IMR-90 (cell line): ENCODE measurements at regions not wholly inside any gene's neighbourhood (a gene's known extent, or its start where the extent isn't known, plus 50 kb on each side); places are given as distances from the start of the nearest gene placed in this dataset.

Experiments used
- ATAC-seq: fragments of 200-7000 bp; cut with Tn5 transposase; 2 replicates; pipeline ENCODE4 v1.9.1; 2020; ENCODE audit warnings: low read depth, mild to moderate bottlenecking, moderate library complexity
- BruUV-seq: library from RNA; stranded (reverse); fragments of 400-500 nt; replicated peaks from 2 replicates; lab custom pipeline; 2021; lab: Mats Ljungman, UMichigan
- CTCF ChIA-PET: fragments of 300-600 bp; formaldehyde crosslinking; extraction: SDS; loops from one replicate; lab custom pipeline; 2021; ENCODE audit warnings: antibody characterized with exemption; lab: Yijun Ruan, JAX
- POLR2A ChIA-PET: fragments of 300-600 bp; sonication (Branson Sonifier 250); formaldehyde crosslinking; loops from one replicate; lab custom pipeline; 2022; ENCODE audit warnings: antibody characterized with exemption; ENCODE audit not compliant: unreplicated experiment; lab: Charles Lee
- DNase-seq: peaks from one replicate; pipeline ENCODE4 v3.0.0; 2013
- H2AFZ ChIP-seq: replicated peaks from 2 replicates; pipeline ENCODE3; 2013; ENCODE audit warnings: low read length, mild to moderate bottlenecking; ENCODE audit not compliant: poor library complexity
- H2AK5ac ChIP-seq: 2 replicates; pipeline ENCODE4 v1.6.1; 2013; ENCODE audit warnings: low read depth, low read length, inconsistent platforms
- H2AK9ac ChIP-seq: replicated peaks from 2 replicates; pipeline ENCODE3; 2013; ENCODE audit warnings: mild to moderate bottlenecking, low read depth, low read length, moderate library complexity; ENCODE audit not compliant: poor library complexity
- H2BK120ac ChIP-seq: 2 replicates; pipeline ENCODE4 v1.6.1; 2013; ENCODE audit warnings: low read depth, low read length, inconsistent platforms
- H2BK15ac ChIP-seq: 3 replicates; pipeline ENCODE4 v1.6.1; 2013; ENCODE audit warnings: low read depth, low read length, inconsistent platforms
- H2BK20ac ChIP-seq: 2 replicates; pipeline ENCODE4 v1.6.1; 2013; ENCODE audit warnings: low read depth, mild to moderate bottlenecking, inconsistent platforms, low read length, moderate library complexity
- H2BK5ac ChIP-seq: 2 replicates; pipeline ENCODE4 v1.6.1; 2013; ENCODE audit warnings: mild to moderate bottlenecking, low read depth, low read length, inconsistent platforms; ENCODE audit not compliant: poor library complexity, severe bottlenecking
- H3K14ac ChIP-seq: replicated peaks from 2 replicates; pipeline ENCODE4 v1.6.1; 2013; ENCODE audit warnings: low read depth, low read length, inconsistent platforms
- H3K18ac ChIP-seq: 2 replicates; pipeline ENCODE4 v1.6.1; 2013; ENCODE audit warnings: low read depth, low read length, control low read depth
- H3K23ac ChIP-seq: 2 replicates; pipeline ENCODE4 v1.6.1; 2013; ENCODE audit warnings: low read depth, low read length, inconsistent platforms
- H3K27ac ChIP-seq: 2 replicates; pipeline ENCODE4 v1.5.1; 2013; ENCODE audit warnings: mild to moderate bottlenecking, control low read depth, low read length; ENCODE audit not compliant: insufficient read depth
- H3K27me3 ChIP-seq: 2 replicates; pipeline ENCODE4 v1.6.1; 2013; ENCODE audit warnings: low read length; ENCODE audit not compliant: control insufficient read depth, insufficient read depth
- H3K36me3 ChIP-seq: 2 replicates; pipeline ENCODE4 v1.6.1; 2013; ENCODE audit warnings: low read length, mixed read lengths; ENCODE audit not compliant: control insufficient read depth, insufficient read depth
- H3K4ac ChIP-seq: 2 replicates; pipeline ENCODE4 v1.6.1; 2013; ENCODE audit warnings: low read depth, low read length, inconsistent platforms
- H3K4me1 ChIP-seq: 2 replicates; pipeline ENCODE4 v1.6.1; 2013; ENCODE audit warnings: low read length, mixed read lengths; ENCODE audit not compliant: control insufficient read depth, insufficient read depth
- H3K4me2 ChIP-seq: 2 replicates; pipeline ENCODE4 v1.6.1; 2013; ENCODE audit warnings: low read depth, mild to moderate bottlenecking, control low read depth, low read length, moderate library complexity
- H3K4me3 ChIP-seq: 2 replicates; pipeline ENCODE4 v1.5.1; 2013; ENCODE audit warnings: low read depth, mild to moderate bottlenecking, control low read depth, low read length, moderate library complexity; ENCODE audit not compliant: insufficient read depth
- H3K56ac ChIP-seq: 2 replicates; pipeline ENCODE4 v1.6.1; 2013; ENCODE audit warnings: low read length, inconsistent platforms; ENCODE audit not compliant: insufficient read depth; ENCODE audit errors: extremely low read depth
- H3K79me1 ChIP-seq, 2 experiments: 2 replicates each; pipeline ENCODE4 v1.6.1; 2013; ENCODE audit warnings: low read length in 2 of 2, inconsistent platforms in 1 of 2, low read depth in 1 of 2
- H3K9ac ChIP-seq: 2 replicates; pipeline ENCODE4 v1.6.1; 2013; ENCODE audit warnings: low read depth, low read length, control low read depth
- H3K9me1 ChIP-seq: 2 replicates; pipeline ENCODE4 v1.6.1; 2013; ENCODE audit warnings: low read length, inconsistent platforms; ENCODE audit not compliant: insufficient read depth
- H3K9me3 ChIP-seq: 2 replicates; pipeline ENCODE4 v1.6.1; 2013; ENCODE audit warnings: low read length; ENCODE audit not compliant: control insufficient read depth, insufficient read depth
- H4K20me1 ChIP-seq: 2 replicates; pipeline ENCODE4 v1.6.1; 2013; ENCODE audit warnings: low read length, inconsistent platforms; ENCODE audit not compliant: insufficient read depth
- H4K5ac ChIP-seq: 2 replicates; pipeline ENCODE4 v1.6.1; 2013; ENCODE audit warnings: mild to moderate bottlenecking, low read depth, low read length, control low read depth
- H4K8ac ChIP-seq, 2 experiments: 2 replicates each; pipeline ENCODE4 v1.6.1; 2013; ENCODE audit warnings: low read depth in 2 of 2, low read length in 2 of 2, control low read depth in 1 of 2, inconsistent platforms in 1 of 2
- H4K91ac ChIP-seq: 2 replicates; pipeline ENCODE4 v1.6.1; 2013; ENCODE audit warnings: low read depth, low read length, inconsistent platforms; ENCODE audit not compliant: insufficient read depth
- BHLHE40 ChIP-seq: fragments of 150-350 bp; IDR thresholded peaks from 2 replicates; pipeline ENCODE4 v1.6.1; 2016; ENCODE audit warnings: mild to moderate bottlenecking, low read depth, low read length
- CEBPB ChIP-seq: IDR thresholded peaks from 2 replicates; pipeline ENCODE4 v1.6.1; 2012; ENCODE audit warnings: low read depth, low read length, improper control_type of control experiment
- CHD1 ChIP-seq: IDR thresholded peaks from 2 replicates; pipeline ENCODE4 v1.6.1; 2012; ENCODE audit warnings: low read depth, low read length, improper control_type of control experiment
- FOS ChIP-seq: fragments of 150-350 bp; IDR thresholded peaks from 2 replicates; pipeline ENCODE4 v1.6.1; 2016; ENCODE audit warnings: low read depth, low read length
- MAFK ChIP-seq: IDR thresholded peaks from 2 replicates; pipeline ENCODE4 v1.6.1; 2012; ENCODE audit warnings: low read depth, low read length, improper control_type of control experiment
- MAZ ChIP-seq: IDR thresholded peaks from 2 replicates; pipeline ENCODE4 v1.6.1; 2012; ENCODE audit warnings: low read depth, mild to moderate bottlenecking, low read length, improper control_type of control experiment, moderate library complexity, borderline replicate concordance
- MXI1 ChIP-seq: IDR thresholded peaks from 2 replicates; pipeline ENCODE4 v1.6.1; 2012; ENCODE audit warnings: low read depth, mild to moderate bottlenecking, low read length, moderate library complexity, borderline replicate concordance
- NFE2L2 ChIP-seq: fragments of 150-350 bp; IDR thresholded peaks from 2 replicates; pipeline ENCODE4 v1.6.1; 2016; ENCODE audit warnings: low read depth, mild to moderate bottlenecking, low read length
- POLR2A ChIP-seq: IDR thresholded peaks from 2 replicates; pipeline ENCODE4 v1.6.1; 2012; ENCODE audit warnings: mild to moderate bottlenecking, low read depth, low read length
- RAD21 ChIP-seq: IDR thresholded peaks from 2 replicates; pipeline ENCODE4 v1.6.1; 2012; ENCODE audit warnings: low read length, improper control_type of control experiment
- RCOR1 ChIP-seq: IDR thresholded peaks from 2 replicates; pipeline ENCODE4 v1.6.1; 2012; ENCODE audit warnings: mild to moderate bottlenecking, low read length, improper control_type of control experiment; ENCODE audit not compliant: insufficient replicate concordance
- RFX5 ChIP-seq: IDR thresholded peaks from 2 replicates; pipeline ENCODE4 v1.8.0; 2012; ENCODE audit warnings: low read depth, mild to moderate bottlenecking, low read length, moderate library complexity
- SMC3 ChIP-seq: fragments of 150-350 bp; IDR thresholded peaks from 2 replicates; pipeline ENCODE4 v1.6.1; 2016; ENCODE audit warnings: low read depth, mild to moderate bottlenecking, antibody characterized with exemption, low read length, moderate library complexity
- WGBS, 2 experiments: methylation state at CpG; one replicate each; pipeline versions ENCODE4 v1.1.5 to v1.1.7; 2013; ENCODE audit warnings: missing lambda C conversion rate in 2 of 2; ENCODE audit not compliant: insufficient read length in 1 of 2; ENCODE audit errors: extremely low coverage in 2 of 2; 5-methylcytosine and 5-hydroxymethylcytosine counted together
- dilution Hi-C: fragments of 300-500 bp; cut with HindIII; formaldehyde crosslinking; loops from one replicate; pipeline ENCODE4 v1.14.3; 2018; ENCODE audit warnings: low sequenced_read_pairs; ENCODE audit not compliant: unreplicated experiment
- in situ Hi-C: fragments of 300-500 bp; cut with MboI; formaldehyde crosslinking; loops from 3 replicates; pipeline ENCODE4 v1.14.3; 2019; ENCODE audit warnings: low sequenced_read_pairs, inconsistent platforms, mixed read lengths
- intact Hi-C: fragments of 100-400 bp; cut with micrococcal nuclease; formaldehyde crosslinking; loops from 2 replicates; pipeline ENCODE4 v1.10.0; 2022
- TF ChIP-seq, protein P1 (sequence below): fragments of 150-350 bp; IDR thresholded peaks from 2 replicates; pipeline ENCODE4 v1.6.1; 2017; ENCODE audit warnings: mild to moderate bottlenecking, antibody characterized with exemption, low read length, low read depth
- TF ChIP-seq, protein P2 (sequence below): conservative IDR thresholded peaks from 2 replicates; pipeline ENCODE4 v1.5.1; 2012; ENCODE audit warnings: mild to moderate bottlenecking, low read depth, low read length, improper control_type of control experiment
- TF ChIP-seq, protein P3 (sequence below): fragments of 150-350 bp; IDR thresholded peaks from 2 replicates; pipeline ENCODE4 v1.6.1; 2016; ENCODE audit warnings: low read depth, mild to moderate bottlenecking, low read length, moderate library complexity, borderline replicate concordance

DNA sequence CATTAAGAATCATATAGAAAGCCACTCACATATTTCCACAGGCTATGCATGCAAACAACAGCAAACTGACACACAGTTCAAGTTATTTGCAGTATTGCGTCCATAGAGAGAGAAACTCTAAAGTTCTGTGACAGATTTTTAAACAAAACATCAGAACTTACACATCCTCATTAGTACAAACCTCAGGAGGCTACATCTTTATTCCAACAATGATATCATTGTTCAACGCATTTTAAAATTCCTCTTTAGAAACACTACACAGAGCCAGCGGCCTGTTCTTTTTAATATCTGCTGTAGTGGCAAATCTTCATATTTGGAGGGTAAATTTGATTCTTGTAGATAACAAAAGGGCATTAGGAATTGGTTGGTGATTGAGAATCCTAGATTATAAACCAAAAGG lies 55.9 kb upstream of the NFE2L3 start:
- Histone ChIP-seq H3K9ac (no peak overlapping the region), H3K14ac (no peak overlapping the region), H4K5ac (no peak overlapping the region), H3K27me3 (peaks cover 5% of the 10 kb centered on the region), H3K4me2 (no peak overlapping the region), H2AFZ (no peak overlapping the region), H3K56ac (no peak overlapping the region), H2BK120ac (no peak overlapping the region), H2BK5ac (no peak overlapping the region), H4K20me1 (no peaks in the 10 kb centered on the region), H3K4me1 (no peaks in the 10 kb centered on the region), H2BK15ac (no peak overlapping the region), H3K18ac (no peak overlapping the region), H3K4ac (no peak overlapping the region), H3K9me1 (no peaks in the 10 kb centered on the region), H3K36me3 (no peaks in the 10 kb centered on the region), H4K91ac (no peak overlapping the region), H3K4me3 (no peak overlapping the region), H3K23ac (no peak overlapping the region), H3K9me3 (no peaks in the 10 kb centered on the region), H3K79me1 (no peaks in the 10 kb centered on the region), H2AK9ac (no peak overlapping the region), H2AK5ac (no peak overlapping the region), H3K27ac (no peak overlapping the region), H2BK20ac (no peak overlapping the region), H4K8ac (no peak overlapping the region)
- no TSS peak for BruUV-seq
- CTCF ChIA-PET: no interaction called here
- dilution Hi-C loops (no loop called here), intact Hi-C loops (no loop called here), in situ Hi-C loops (loop anchor here (10.0 to 25.0 kb wide), 2 partner anchors 269 to 566 kb away; no protein-coding TSS in a partner anchor)
- TF ChIP-seq, protein P1, sequence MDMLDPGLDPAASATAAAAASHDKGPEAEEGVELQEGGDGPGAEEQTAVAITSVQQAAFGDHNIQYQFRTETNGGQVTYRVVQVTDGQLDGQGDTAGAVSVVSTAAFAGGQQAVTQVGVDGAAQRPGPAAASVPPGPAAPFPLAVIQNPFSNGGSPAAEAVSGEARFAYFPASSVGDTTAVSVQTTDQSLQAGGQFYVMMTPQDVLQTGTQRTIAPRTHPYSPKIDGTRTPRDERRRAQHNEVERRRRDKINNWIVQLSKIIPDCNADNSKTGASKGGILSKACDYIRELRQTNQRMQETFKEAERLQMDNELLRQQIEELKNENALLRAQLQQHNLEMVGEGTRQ: no peak
- TF ChIP-seq RCOR1: no peak
- no peak for TF ChIP-seq NFE2L2
- TF ChIP-seq BHLHE40: no peak
- TF ChIP-seq MAFK: no peak
- TF ChIP-seq CHD1: no peak
- TF ChIP-seq POLR2A: no peak
- TF ChIP-seq, protein P2, sequence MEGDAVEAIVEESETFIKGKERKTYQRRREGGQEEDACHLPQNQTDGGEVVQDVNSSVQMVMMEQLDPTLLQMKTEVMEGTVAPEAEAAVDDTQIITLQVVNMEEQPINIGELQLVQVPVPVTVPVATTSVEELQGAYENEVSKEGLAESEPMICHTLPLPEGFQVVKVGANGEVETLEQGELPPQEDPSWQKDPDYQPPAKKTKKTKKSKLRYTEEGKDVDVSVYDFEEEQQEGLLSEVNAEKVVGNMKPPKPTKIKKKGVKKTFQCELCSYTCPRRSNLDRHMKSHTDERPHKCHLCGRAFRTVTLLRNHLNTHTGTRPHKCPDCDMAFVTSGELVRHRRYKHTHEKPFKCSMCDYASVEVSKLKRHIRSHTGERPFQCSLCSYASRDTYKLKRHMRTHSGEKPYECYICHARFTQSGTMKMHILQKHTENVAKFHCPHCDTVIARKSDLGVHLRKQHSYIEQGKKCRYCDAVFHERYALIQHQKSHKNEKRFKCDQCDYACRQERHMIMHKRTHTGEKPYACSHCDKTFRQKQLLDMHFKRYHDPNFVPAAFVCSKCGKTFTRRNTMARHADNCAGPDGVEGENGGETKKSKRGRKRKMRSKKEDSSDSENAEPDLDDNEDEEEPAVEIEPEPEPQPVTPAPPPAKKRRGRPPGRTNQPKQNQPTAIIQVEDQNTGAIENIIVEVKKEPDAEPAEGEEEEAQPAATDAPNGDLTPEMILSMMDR: no peak
- TF ChIP-seq MXI1: no peak
- no peak for TF ChIP-seq SMC3
- no peak for TF ChIP-seq CEBPB
- no peak for TF ChIP-seq RFX5
- TF ChIP-seq FOS: no peak
- TF ChIP-seq MAZ: no peak
- TF ChIP-seq, protein P3, sequence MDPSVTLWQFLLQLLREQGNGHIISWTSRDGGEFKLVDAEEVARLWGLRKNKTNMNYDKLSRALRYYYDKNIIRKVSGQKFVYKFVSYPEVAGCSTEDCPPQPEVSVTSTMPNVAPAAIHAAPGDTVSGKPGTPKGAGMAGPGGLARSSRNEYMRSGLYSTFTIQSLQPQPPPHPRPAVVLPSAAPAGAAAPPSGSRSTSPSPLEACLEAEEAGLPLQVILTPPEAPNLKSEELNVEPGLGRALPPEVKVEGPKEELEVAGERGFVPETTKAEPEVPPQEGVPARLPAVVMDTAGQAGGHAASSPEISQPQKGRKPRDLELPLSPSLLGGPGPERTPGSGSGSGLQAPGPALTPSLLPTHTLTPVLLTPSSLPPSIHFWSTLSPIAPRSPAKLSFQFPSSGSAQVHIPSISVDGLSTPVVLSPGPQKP: no peak
- no peak for TF ChIP-seq RAD21
- DNase-seq (no peak), ATAC-seq (no peak)
- POLR2A ChIA-PET: no interaction called here
- no CpG with 5 or more reads among the region's 3 CpGs for WGBS, 2 experiments
